ENCODE measurements at regions not wholly inside any gene's neighbourhood (a gene's known extent, or its start where the extent isn't known, plus 50 kb on each side); places are given as distances from the start of the nearest gene placed in this dataset.

DNA sequence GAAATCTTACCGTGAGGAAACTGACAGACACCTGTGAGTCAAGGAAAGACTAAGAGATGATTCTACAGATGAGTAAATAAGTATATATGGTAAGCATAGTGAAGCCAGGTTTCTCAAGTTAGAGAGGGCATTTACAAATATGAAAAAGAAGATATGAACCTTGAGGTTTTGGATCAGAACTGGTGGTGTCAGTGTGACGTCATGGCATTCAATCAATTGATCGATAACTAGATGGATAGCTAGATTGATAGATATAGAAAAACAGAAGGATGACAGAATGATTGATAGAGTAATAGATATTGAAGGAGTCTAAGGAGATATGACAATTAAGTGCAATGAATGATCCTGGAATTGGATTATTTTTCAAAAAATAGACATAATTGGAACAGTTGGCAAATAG, 350.2 kb upstream of the MC4R start:
- TF ChIP-seq, protein P1, sequence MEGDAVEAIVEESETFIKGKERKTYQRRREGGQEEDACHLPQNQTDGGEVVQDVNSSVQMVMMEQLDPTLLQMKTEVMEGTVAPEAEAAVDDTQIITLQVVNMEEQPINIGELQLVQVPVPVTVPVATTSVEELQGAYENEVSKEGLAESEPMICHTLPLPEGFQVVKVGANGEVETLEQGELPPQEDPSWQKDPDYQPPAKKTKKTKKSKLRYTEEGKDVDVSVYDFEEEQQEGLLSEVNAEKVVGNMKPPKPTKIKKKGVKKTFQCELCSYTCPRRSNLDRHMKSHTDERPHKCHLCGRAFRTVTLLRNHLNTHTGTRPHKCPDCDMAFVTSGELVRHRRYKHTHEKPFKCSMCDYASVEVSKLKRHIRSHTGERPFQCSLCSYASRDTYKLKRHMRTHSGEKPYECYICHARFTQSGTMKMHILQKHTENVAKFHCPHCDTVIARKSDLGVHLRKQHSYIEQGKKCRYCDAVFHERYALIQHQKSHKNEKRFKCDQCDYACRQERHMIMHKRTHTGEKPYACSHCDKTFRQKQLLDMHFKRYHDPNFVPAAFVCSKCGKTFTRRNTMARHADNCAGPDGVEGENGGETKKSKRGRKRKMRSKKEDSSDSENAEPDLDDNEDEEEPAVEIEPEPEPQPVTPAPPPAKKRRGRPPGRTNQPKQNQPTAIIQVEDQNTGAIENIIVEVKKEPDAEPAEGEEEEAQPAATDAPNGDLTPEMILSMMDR (conservative IDR thresholded peaks at IDR 0.05 in 1 of 2, IDR thresholded peaks at IDR 0.05 in 1 of 2; ENCODE audit: low read depth in 1 of 2, low read length in 2 of 2) = no peak
- TF ChIP-seq EZH2 (IDR thresholded peaks at IDR 0.05; ENCODE audit: low read length, missing control alignments) = no peak

Measured in fibroblast of lung (primary cell).